ENCODE measurements at regions not wholly inside any gene's neighbourhood (a gene's known extent, or its start where the extent isn't known, plus 50 kb on each side); places are given as distances from the start of the nearest gene placed in this dataset.

DNA sequence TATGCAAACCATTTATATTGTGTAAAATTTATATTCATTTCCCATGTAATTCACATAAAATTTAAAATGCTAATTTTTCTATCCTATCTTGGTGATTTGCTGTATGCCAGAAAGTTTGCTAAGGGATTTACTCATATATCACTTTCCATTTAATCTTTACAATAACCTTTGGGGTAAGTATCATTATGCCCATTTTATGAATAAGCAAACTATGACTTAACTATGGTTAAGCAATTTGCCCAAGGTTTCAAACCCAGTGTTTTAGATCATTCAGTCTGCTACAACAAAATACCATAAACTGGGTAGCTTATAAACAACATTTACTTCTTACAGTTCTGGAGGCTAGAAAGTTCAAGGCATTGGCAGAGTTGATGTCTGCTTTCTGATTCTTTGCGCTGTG lies 246.4 kb upstream of the TMEM161B start:
- Histone ChIP-seq H3K36me3 (no peaks in the 10 kb centered on the region), H3K9me3 (no peaks in the 10 kb centered on the region), H3K4me1 (no peaks in the 10 kb centered on the region), H3K27me3 (no peaks in the 10 kb centered on the region), H3K4me3 (no peak overlapping the region), H3K27ac (no peak overlapping the region)
- TF ChIP-seq, protein P1, sequence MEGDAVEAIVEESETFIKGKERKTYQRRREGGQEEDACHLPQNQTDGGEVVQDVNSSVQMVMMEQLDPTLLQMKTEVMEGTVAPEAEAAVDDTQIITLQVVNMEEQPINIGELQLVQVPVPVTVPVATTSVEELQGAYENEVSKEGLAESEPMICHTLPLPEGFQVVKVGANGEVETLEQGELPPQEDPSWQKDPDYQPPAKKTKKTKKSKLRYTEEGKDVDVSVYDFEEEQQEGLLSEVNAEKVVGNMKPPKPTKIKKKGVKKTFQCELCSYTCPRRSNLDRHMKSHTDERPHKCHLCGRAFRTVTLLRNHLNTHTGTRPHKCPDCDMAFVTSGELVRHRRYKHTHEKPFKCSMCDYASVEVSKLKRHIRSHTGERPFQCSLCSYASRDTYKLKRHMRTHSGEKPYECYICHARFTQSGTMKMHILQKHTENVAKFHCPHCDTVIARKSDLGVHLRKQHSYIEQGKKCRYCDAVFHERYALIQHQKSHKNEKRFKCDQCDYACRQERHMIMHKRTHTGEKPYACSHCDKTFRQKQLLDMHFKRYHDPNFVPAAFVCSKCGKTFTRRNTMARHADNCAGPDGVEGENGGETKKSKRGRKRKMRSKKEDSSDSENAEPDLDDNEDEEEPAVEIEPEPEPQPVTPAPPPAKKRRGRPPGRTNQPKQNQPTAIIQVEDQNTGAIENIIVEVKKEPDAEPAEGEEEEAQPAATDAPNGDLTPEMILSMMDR (IDR thresholded peaks at IDR 0.05) = no peak
- DNase-seq = no peak
- intact Hi-C loops (cut with DNase I; ENCODE audit: low total_unique reads) = no loop called here

DNA sequence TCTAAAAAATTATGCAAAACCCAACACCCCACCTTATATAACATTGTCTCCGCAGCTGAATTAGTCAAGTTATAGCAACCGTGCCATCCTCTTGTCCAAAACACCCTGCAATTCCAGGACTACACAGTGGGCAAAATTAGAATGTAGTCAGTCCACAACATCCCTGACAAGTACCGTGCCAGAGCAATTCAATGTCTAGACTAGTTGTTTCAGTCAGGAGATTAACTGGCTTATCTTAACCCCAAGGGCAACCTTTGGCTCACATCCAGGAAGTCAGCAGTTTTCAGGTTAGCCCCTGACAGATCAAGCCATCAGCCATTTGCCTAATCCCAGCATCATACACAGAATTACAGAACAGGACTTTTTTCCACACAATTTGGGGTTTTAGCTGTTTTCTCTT lies 240.8 kb upstream of the TMEM161B start:
- TF ChIP-seq, protein P1 (IDR thresholded peaks at IDR 0.05) = no peak
- no peaks in the 10 kb centered on the region for H3K4me1 ChIP-seq
- no peak for DNase-seq
- no peaks in the 10 kb centered on the region for H3K9me3 ChIP-seq
- no peaks in the 10 kb centered on the region for H3K36me3 ChIP-seq
- no peak overlapping the region for H3K27ac ChIP-seq
- no peaks in the 10 kb centered on the region for H3K27me3 ChIP-seq
- no peak overlapping the region for H3K4me3 ChIP-seq
- intact Hi-C loops (cut with DNase I; ENCODE audit: low total_unique reads) = no loop called here

DNA sequence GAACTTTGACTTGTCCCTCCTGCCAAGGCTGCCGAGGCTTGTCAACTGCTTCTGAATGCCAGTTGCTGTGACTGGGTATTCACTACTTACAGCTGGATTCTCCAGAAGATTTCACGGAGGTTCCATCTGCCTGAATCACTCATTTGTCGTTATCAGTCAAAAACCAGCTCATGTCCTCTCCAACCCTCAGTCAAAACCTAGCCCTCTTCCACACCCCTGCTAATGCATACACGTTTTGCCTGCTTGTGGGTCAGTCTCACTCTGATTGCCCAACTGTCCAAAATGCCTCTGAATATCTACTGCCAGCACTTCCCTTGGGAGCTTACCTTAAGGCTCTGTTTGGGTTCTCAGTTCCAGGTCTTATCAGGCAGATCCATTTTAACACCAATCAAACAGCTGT lies 238.6 kb upstream of the TMEM161B start:
- H3K4me3 ChIP-seq = no peak overlapping the region
- DNase-seq = no peak
- TF ChIP-seq, protein P1 (IDR thresholded peaks at IDR 0.05) = no peak
- no peak overlapping the region for H3K27ac ChIP-seq
- no peaks in the 10 kb centered on the region for H3K36me3 ChIP-seq
- H3K4me1 ChIP-seq = no peaks in the 10 kb centered on the region
- no peaks in the 10 kb centered on the region for H3K27me3 ChIP-seq
- H3K9me3 ChIP-seq = no peaks in the 10 kb centered on the region
- intact Hi-C loops (cut with DNase I; ENCODE audit: low total_unique reads) = no loop called here

DNA sequence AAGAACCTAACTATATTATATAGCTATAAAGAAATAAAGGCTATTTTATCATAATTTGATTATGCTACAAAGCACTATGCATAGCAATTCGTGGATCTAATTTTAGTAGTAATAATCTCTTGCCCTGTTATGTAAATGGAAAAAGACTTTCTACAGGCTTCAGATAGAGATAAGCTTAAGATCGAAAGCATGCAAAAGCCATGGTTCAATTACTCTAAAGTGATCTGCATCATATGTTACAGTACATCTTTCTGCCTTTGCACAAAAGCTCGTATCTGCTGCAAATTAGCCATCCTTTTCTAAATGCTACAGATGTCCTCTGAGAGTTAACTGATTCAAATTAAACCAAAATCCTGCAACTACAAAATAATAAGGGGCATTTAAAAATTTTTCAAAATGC lies 234.8 kb upstream of the TMEM161B start:
- no peak overlapping the region for H3K4me3 ChIP-seq
- intact Hi-C loops (cut with DNase I; ENCODE audit: low total_unique reads) = no loop called here

DNA sequence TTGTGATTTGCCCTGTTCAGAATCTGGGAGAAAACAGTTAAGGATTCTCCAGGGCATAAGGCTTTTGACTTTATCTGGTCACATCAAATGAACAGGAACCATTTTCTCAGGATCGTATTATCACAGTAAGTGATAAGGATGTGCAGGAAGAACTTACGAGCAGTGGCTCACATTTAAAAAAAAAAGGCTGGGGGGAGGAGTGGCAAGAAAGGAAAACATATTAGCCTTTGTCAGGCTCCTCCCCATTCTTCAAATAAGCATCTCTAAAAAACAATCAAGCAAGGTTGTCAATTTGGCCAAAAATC lies 234.3 kb upstream of the TMEM161B start:
- intact Hi-C loops (cut with DNase I; ENCODE audit: low total_unique reads) = no loop called here
- TF ChIP-seq, protein P1 (IDR thresholded peaks at IDR 0.05) = no peak
- H3K4me1 ChIP-seq = no peaks in the 10 kb centered on the region
- peak overlapping the region; percentile 37 to 43 for H3K4me3 ChIP-seq
- H3K36me3 ChIP-seq = no peaks in the 10 kb centered on the region
- H3K9me3 ChIP-seq = no peaks in the 10 kb centered on the region
- DNase-seq = no peak
- no peaks in the 10 kb centered on the region for H3K27me3 ChIP-seq
- H3K27ac ChIP-seq = no peak overlapping the region

More for the DNA sequence above, 234.8 kb upstream of the TMEM161B start:
- Histone ChIP-seq H3K4me1 (no peaks in the 10 kb centered on the region), H3K27me3 (no peaks in the 10 kb centered on the region), H3K36me3 (no peaks in the 10 kb centered on the region), H3K27ac (no peak overlapping the region), H3K9me3 (no peaks in the 10 kb centered on the region)
- no peak for DNase-seq
- TF ChIP-seq, protein P1 (IDR thresholded peaks at IDR 0.05) = no peak
